ENCODE measurements at regions not wholly inside any gene's neighbourhood (a gene's known extent, or its start where the extent isn't known, plus 50 kb on each side); places are given as distances from the start of the nearest gene placed in this dataset.

- TF ChIP-seq CTCF (IDR thresholded peaks at IDR 0.05; ENCODE audit: low read depth, low read length) (no peak), POLR2A (IDR thresholded peaks at IDR 0.05; ENCODE audit: extremely low read depth, insufficient read length) (no peak)
These were observed 249.4 kb upstream of the MGAT5 start for GRCh38 chr2:134004467-134004866.

Measured in NB4 (cell line).